ENCODE measurements at regions not wholly inside any gene's neighbourhood (a gene's known extent, or its start where the extent isn't known, plus 50 kb on each side); places are given as distances from the start of the nearest gene placed in this dataset.

- TF ChIP-seq CTCF (IDR thresholded peaks at IDR 0.05; ENCODE audit: insufficient read depth, low read length, poor library complexity, severe bottlenecking) (no peak), EZH2phosphoT487 (conservative IDR thresholded peaks at IDR 0.05; ENCODE audit: low read length) (no peak)
These were observed 803.7 kb downstream of the TLE4 start for GRCh38 chr9:80375477-80375876.
